ENCODE measurements at regions not wholly inside any gene's neighbourhood (a gene's known extent, or its start where the extent isn't known, plus 50 kb on each side); places are given as distances from the start of the nearest gene placed in this dataset.
"Not testable (repeated sequence)": the region's sequence is repeated elsewhere in the genome, so short reads cannot be mapped to it uniquely, and the experiment has no call there.

GRCh38 chr3:154656486-154656885 lies 226.5 kb upstream of the GPR149 start:
- no peak for DNase-seq

GRCh38 chr3:154642145-154642544 lies 212.2 kb upstream of the GPR149 start:
- no peak for DNase-seq

- DNase-seq, result no peak
Observed at GRCh38 chr3:154625756-154626155, 195.8 kb upstream of the GPR149 start.

GRCh38 chr3:154619621-154620020 lies 189.6 kb upstream of the GPR149 start:
- not testable (repeated sequence) for DNase-seq

GRCh38 chr3:154616298-154616697 lies 186.3 kb upstream of the GPR149 start:
- DNase-seq, result no peak

- no peak for DNase-seq
Observed at GRCh38 chr3:154615471-154615870, 185.5 kb upstream of the GPR149 start.

GRCh38 chr3:154614601-154615000 lies 184.6 kb upstream of the GPR149 start:
- no peak for DNase-seq

GRCh38 chr3:154614078-154614477 lies 184.1 kb upstream of the GPR149 start:
- no peak for DNase-seq

GRCh38 chr3:154602241-154602640 lies 172.3 kb upstream of the GPR149 start:
- DNase-seq, result no peak

- no peak for DNase-seq
Observed at GRCh38 chr3:154598166-154598565, 168.2 kb upstream of the GPR149 start.

- no peak for DNase-seq
Observed at GRCh38 chr3:154590675-154591384, 160.8 kb upstream of the GPR149 start.

GRCh38 chr3:154588831-154589230 lies 158.8 kb upstream of the GPR149 start:
- no peak for DNase-seq

- no peak for DNase-seq
Observed at GRCh38 chr3:154584974-154585373, 155.0 kb upstream of the GPR149 start.

- DNase-seq, result no peak
Observed at GRCh38 chr3:154584041-154584440, 154.1 kb upstream of the GPR149 start.

- DNase-seq, result no peak
Observed at GRCh38 chr3:154583086-154583634, 153.2 kb upstream of the GPR149 start.

- DNase-seq, result no peak
Observed at GRCh38 chr3:154582501-154582900, 152.5 kb upstream of the GPR149 start.

- no peak for DNase-seq
Observed at GRCh38 chr3:154571553-154572226, 141.7 kb upstream of the GPR149 start.

- DNase-seq, result no peak
Observed at GRCh38 chr3:154568064-154568463, 138.1 kb upstream of the GPR149 start.

GRCh38 chr3:154559623-154560022 lies 129.6 kb upstream of the GPR149 start:
- no peak for DNase-seq

- DNase-seq, result no peak
Observed at GRCh38 chr3:154552338-154552737, 122.3 kb upstream of the GPR149 start.

- no peak for DNase-seq
Observed at GRCh38 chr3:154549391-154549790, 119.4 kb upstream of the GPR149 start.

- no peak for DNase-seq
Observed at GRCh38 chr3:154548341-154548740, 118.4 kb upstream of the GPR149 start.

- no peak for DNase-seq
Observed at GRCh38 chr3:154542837-154543236, 112.8 kb upstream of the GPR149 start.

- DNase-seq, result no peak
Observed at GRCh38 chr3:154540950-154541604, 111.1 kb upstream of the GPR149 start.

Measured in activated CD4-positive, alpha-beta T cell treated with anti-CD3 and anti-CD28 coated beads, Interleukin-2, amount 50 U/mL, for 16 hours (primary cell).